SK-N-MC (cell line): ENCODE measurements at regions not wholly inside any gene's neighbourhood (a gene's known extent, or its start where the extent isn't known, plus 50 kb on each side); places are given as distances from the start of the nearest gene placed in this dataset.

Source experiments
- DNase-seq: peaks from one replicate; pipeline ENCODE4 v3.0.0-alpha.2; 2011; ENCODE audit warnings: low read depth, low spot score
- H3K27ac ChIP-seq: fragments of 200-600 bp; sonication (generic); 2 replicates; pipeline ENCODE4 v1.5.1; 2016; ENCODE audit warnings: mixed run types
- H3K36me3 ChIP-seq: fragments of 200-600 bp; sonication (generic); 2 replicates; pipeline ENCODE4 v1.6.1; 2017; ENCODE audit warnings: antibody characterized with exemption, low read length, mixed read lengths; ENCODE audit not compliant: insufficient read depth
- H3K4me3 ChIP-seq: fragments of 200-600 bp; sonication (generic); 2 replicates; pipeline ENCODE4 v1.5.1; 2016
- H3K9ac ChIP-seq: fragments of 200-600 bp; sonication (generic); 2 replicates; pipeline ENCODE4 v1.8.0; 2017; ENCODE audit warnings: mixed run types, mixed read lengths; ENCODE audit not compliant: insufficient read length
- H3K9me3 ChIP-seq: fragments of 200-600 bp; sonication (generic); 2 replicates; pipeline ENCODE4 v1.6.1; 2017; ENCODE audit warnings: low read depth, mild to moderate bottlenecking, antibody characterized with exemption, low read length, moderate library complexity, mixed read lengths
- EZH2 ChIP-seq: fragments of 200-600 bp; sonication (generic); IDR thresholded peaks from one replicate; pipeline ENCODE4 v1.6.1; 2017; ENCODE audit warnings: antibody characterized with exemption
- FOXP2 ChIP-seq: optimal IDR thresholded peaks from 2 replicates; pipeline ENCODE3; 2011; ENCODE audit warnings: mild to moderate bottlenecking, moderate library complexity; ENCODE audit not compliant: insufficient read depth; ENCODE audit errors: extremely low read length, control extremely low read depth
- POLR2AphosphoS5 ChIP-seq: IDR thresholded peaks from 2 replicates; pipeline ENCODE4 v1.6.1; 2012; ENCODE audit warnings: mild to moderate bottlenecking, low read depth, low read length, borderline replicate concordance

DNA sequence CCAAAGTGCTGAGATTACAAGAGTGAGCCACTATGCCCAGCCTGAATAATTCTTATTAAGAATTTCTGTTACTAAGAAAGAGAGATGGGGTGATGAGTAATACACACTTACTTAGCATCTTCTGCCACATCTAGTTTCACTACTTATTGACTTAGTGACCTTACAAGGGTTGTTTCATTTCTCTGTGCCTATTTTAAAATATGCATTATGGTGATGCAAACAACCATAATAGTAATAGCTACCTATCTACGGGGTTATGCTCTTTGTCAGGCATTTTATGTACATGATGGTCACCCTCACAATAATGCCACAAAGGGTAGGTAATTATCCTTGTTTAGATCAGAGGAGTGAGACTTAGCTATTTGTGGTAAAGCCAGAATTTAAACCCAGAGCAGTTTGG, 499.0 kb upstream of the SGCD start:
- Histone ChIP-seq H3K9ac (no peak overlapping the region), H3K36me3 (no peaks in the 10 kb centered on the region), H3K4me3 (no peak overlapping the region), H3K9me3 (no peaks in the 10 kb centered on the region), H3K27ac (no peak overlapping the region)
- no peak for DNase-seq
- TF ChIP-seq POLR2AphosphoS5, result no peak
- no peak for TF ChIP-seq EZH2
- TF ChIP-seq FOXP2, result no peak

DNA sequence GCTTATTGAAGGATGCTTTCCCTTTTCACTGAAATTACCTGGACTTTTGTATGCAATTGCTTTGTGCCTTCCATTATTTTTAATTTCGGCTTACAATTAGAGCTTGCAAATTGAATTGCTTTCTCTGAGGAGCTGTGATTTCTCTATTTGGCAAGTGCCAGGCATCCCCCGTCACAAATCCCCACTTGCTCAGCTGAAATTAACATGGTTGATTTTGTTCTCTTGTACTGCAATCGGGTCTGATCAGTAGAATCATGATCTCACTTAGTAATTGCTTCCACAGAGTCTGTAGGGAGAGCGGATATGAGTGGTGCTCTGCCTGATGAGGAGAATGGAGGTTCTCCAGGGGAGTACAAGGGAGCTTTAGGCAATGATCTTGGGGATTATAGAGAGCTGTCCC, 495.5 kb upstream of the SGCD start:
- H3K27ac ChIP-seq, result no peak overlapping the region
- DNase-seq, result no peak
- TF ChIP-seq EZH2 (no peak), FOXP2 (no peak), POLR2AphosphoS5 (no peak)
- no peak overlapping the region for H3K4me3 ChIP-seq
- no peak overlapping the region for H3K9ac ChIP-seq
- no peaks in the 10 kb centered on the region for H3K36me3 ChIP-seq
- H3K9me3 ChIP-seq, result no peaks in the 10 kb centered on the region

DNA sequence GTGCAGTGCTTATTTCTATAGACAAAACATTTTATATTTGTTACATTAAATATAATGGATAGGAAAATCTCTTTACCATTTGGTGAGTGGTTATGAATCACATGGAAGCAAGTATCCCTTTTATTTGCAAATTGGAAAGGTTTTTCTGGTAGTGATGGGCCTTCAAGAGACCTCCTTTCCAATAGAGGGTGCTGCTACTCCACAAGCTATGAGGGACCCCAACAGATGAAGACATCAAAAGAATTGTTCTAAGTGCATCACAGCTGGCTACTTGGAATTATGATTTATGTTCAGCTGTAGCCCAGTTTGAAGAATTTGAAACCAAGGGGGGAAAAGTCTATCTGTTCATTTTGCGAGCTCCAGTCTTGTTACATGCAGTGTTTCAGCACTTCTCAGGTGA, 493.7 kb upstream of the SGCD start:
- H3K9me3 ChIP-seq, result no peaks in the 10 kb centered on the region
- no peak overlapping the region for H3K9ac ChIP-seq
- no peaks in the 10 kb centered on the region for H3K36me3 ChIP-seq
- no peak overlapping the region for H3K27ac ChIP-seq
- H3K4me3 ChIP-seq, result no peak overlapping the region
- no peak for DNase-seq
- TF ChIP-seq EZH2, result no peak
- no peak for TF ChIP-seq POLR2AphosphoS5
- TF ChIP-seq FOXP2, result no peak

DNA sequence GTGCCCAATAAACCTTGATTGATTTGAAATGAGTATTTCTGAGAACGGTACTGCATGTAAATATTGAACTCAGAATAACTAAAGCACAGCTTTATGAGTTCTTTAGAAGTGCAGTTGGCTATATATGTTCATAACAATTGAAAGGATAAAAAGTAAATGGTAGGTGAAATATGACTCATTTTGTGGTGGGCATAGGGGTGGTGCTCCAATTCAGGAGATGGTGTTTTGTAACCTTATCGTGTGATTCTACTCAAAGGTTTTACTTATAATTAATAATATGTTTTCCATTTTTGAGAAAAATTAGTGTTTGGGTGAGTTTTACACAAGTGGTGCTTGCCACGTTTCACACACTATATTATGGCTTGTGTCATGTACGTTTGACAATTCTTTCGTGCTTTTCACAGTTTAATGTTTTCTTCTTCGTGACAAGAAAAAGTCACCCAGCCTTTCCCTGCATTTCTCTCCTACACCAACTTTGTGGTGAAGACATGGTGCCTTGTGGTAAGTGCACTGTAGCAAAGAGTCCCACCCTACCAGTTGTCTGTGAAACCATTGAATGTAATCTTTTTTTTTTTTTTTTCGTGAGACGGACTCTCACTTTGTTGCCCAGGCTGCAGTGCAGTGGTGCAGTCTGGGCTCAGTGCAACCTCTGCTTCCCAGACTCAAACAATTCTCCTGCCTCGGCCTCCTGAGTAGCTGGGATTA, 492.5 kb upstream of the SGCD start:
- Histone ChIP-seq H3K9ac (no peak overlapping the region), H3K36me3 (no peaks in the 10 kb centered on the region), H3K4me3 (no peak overlapping the region), H3K27ac (no peak overlapping the region), H3K9me3 (no peaks in the 10 kb centered on the region)
- DNase-seq, result no peak
- TF ChIP-seq FOXP2 (no peak), POLR2AphosphoS5 (no peak), EZH2 (no peak)

DNA sequence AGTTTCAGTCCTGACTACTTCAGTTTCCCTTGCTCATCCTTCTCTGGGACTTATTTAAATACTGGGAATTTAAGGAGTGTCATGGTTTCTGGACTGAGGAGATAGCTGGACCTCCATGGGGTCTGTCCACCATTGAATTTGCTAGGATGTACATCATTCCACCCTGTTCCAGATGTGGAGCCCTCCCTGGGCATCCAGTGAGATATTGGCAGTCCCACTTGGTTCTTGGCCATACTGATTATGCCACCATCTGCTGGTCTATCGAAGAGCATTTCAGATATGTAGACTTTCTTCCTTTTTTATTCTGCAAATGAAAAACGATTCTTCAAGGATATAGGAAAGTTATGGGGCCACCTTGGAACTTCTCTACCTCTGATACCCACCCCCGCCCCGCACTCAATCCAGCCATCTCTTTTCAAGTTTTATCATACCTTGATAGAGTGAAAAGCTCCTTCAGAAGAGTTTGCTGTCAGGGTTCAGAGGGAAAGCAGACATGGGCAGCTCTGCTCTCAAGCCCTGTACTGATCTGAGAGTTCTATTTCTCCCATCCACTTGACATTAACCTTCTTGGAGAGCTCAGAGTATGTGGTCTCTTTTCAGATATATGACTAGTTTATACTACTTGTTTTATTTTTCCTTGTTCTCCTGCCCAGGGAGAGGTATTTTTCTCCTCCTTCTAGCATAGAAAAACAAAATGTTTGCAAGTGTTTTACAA, 490.7 kb upstream of the SGCD start:
- no peak overlapping the region for H3K9ac ChIP-seq
- no peak for TF ChIP-seq EZH2
- TF ChIP-seq POLR2AphosphoS5, result no peak
- TF ChIP-seq FOXP2, result no peak
- no peak for DNase-seq
- H3K4me3 ChIP-seq, result no peak overlapping the region
- H3K36me3 ChIP-seq, result no peaks in the 10 kb centered on the region
- H3K9me3 ChIP-seq, result no peaks in the 10 kb centered on the region
- no peak overlapping the region for H3K27ac ChIP-seq

DNA sequence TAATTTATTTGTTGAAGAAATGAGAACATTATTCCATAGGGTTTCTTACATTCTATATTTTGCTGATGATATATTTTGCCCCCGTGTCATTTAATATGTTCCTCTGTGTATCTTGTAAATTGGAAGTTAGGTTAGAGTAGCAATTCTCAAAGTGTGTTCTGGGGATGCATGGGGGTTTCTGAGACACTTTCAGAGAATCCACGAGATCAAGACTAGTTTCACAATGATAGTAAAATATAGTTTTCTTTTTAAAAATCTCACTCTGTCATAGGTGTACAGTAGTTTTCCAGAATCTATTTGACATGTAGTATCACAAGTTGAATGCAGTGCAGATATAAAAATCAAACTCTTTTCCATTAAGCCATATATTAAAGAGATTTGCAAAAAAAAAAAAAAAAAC, 488.6 kb upstream of the SGCD start:
- Histone ChIP-seq H3K9ac (no peak overlapping the region), H3K27ac (no peak overlapping the region), H3K36me3 (no peaks in the 10 kb centered on the region), H3K4me3 (no peak overlapping the region), H3K9me3 (no peaks in the 10 kb centered on the region)
- DNase-seq, result no peak
- no peak for TF ChIP-seq POLR2AphosphoS5
- TF ChIP-seq FOXP2, result no peak
- TF ChIP-seq EZH2, result no peak

DNA sequence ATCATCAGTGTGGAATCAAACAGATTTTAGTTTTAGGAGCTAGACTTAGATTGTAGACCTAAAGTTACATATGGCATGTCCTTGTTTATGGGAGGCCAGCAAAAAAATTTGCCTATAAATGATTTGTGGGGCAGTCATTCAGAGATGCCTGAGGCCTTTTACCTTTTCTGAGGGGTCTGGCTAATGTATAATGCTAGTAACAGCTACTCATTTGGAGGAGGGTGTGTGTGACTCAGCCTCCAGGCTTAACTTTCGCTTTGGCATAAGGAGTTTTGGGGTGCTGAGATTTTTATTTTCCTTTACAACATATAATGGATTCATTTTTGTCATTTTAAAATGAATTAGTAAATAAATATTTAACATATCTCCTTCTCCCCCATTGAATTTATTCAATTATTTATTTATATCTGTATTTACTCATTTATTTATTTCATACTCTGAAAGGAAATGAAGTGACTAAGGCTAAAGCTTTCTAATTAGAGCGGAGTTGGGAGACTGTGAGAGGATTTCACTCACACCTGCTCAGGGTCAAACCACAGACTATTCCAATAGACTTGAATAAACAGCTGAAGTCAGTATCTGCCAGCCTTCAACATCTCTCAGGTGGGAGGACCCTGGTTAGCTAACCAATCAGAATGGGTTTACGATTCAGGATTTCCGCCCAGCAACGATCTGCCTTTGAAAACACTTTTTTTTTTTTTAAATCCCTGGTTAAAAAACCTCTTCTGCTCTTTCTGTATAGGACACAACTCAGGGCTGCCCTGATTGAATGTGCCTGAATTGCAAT, 487.5 kb upstream of the SGCD start:
- no peak overlapping the region for H3K9ac ChIP-seq
- H3K27ac ChIP-seq, result no peak overlapping the region
- H3K9me3 ChIP-seq, result no peaks in the 10 kb centered on the region
- no peak for DNase-seq
- H3K36me3 ChIP-seq, result no peaks in the 10 kb centered on the region
- H3K4me3 ChIP-seq, result no peak overlapping the region
- TF ChIP-seq FOXP2, result no peak
- no peak for TF ChIP-seq EZH2
- TF ChIP-seq POLR2AphosphoS5, result no peak

DNA sequence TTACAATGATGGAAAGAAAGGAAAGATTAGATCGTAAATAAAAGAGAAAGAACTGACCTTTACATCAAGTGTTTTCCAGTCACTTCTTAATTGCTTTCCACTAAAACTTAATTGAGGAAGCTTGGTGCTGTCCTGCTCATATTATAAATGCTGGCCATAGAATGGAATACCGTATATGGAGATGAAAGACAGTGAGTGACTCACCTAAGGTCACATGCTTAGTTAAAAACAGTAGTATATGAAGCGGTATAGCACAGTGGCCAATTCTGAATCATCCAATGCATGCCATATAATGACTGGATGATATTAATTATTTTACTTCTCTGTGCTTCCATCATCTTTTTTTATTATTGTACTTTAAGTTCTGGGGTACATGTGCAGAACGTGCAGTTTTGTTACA, 482.4 kb upstream of the SGCD start:
- Histone ChIP-seq H3K36me3 (no peaks in the 10 kb centered on the region), H3K27ac (no peak overlapping the region), H3K9ac (no peak overlapping the region), H3K4me3 (no peak overlapping the region), H3K9me3 (no peaks in the 10 kb centered on the region)
- no peak for DNase-seq
- TF ChIP-seq FOXP2 (no peak), POLR2AphosphoS5 (no peak), EZH2 (no peak)
